Adipose tissue (tissue), 3 donors: ENCODE measurements at regions not wholly inside any gene's neighbourhood (a gene's known extent, or its start where the extent isn't known, plus 50 kb on each side); places are given as distances from the start of the nearest gene placed in this dataset.

ENCODE experiments used
- H3K27ac ChIP-seq: one replicate; pipeline ENCODE4 v1.5.1; 2013; ENCODE audit warnings: low read depth, low read length
- WGBS, 3 donors: extraction: QIAGEN DNeasy Blood & Tissue Kit; methylation state at CpG; one replicate each; pipeline ENCODE4 v1.1.7; 2013; 5-methylcytosine and 5-hydroxymethylcytosine counted together
- donor health status: healthy with polysubstance abuse.
- donor health status: Bipolar disorder and iron deficiency.
- donor health status: healthy.

GRCh38 chr5:82364497-82364896, 86.3 kb upstream of the RPS23 start:
- H3K27ac ChIP-seq: no peak overlapping the region
- WGBS, 3 donors: 54 to 75% (median 56%) methylated on average over 5 of the region's 5 CpGs

- WGBS, 3 donors: 52 to 85% (median 80%) methylated on average over 4 of the region's 4 CpGs
Measured at GRCh38 chr5:82363524-82363923, 85.4 kb upstream of the RPS23 start.

GRCh38 chr5:82362636-82363035, 84.5 kb upstream of the RPS23 start:
- 49 to 73% (median 56%) methylated on average over 6 of the region's 6 CpGs for WGBS, 3 donors

More at GRCh38 chr5:82363524-82363923, 85.4 kb upstream of the RPS23 start:
- H3K27ac ChIP-seq: no peak overlapping the region

GRCh38 chr5:82360022-82360421, 81.9 kb upstream of the RPS23 start:
- no peak overlapping the region for H3K27ac ChIP-seq
- 73 to 95% (median 93%) methylated on average over 3 of the region's 3 CpGs for WGBS, 3 donors

More at GRCh38 chr5:82362636-82363035, 84.5 kb upstream of the RPS23 start:
- H3K27ac ChIP-seq: no peak overlapping the region

GRCh38 chr5:82359272-82359671, 81.1 kb upstream of the RPS23 start:
- no peak overlapping the region for H3K27ac ChIP-seq
- 47 to 62% (median 62%) methylated on average over 3 of the region's 3 CpGs for WGBS, 3 donors

- no peak overlapping the region for H3K27ac ChIP-seq
- WGBS, 3 donors: 64 to 91% (median 68%) methylated on average over 2 of the region's 2 CpGs
Measured at GRCh38 chr5:82358457-82358856, 80.3 kb upstream of the RPS23 start.

- no peak overlapping the region for H3K27ac ChIP-seq
- 12 to 39% (median 15%) methylated on average over 14 of the region's 14 CpGs for WGBS, 3 donors
Measured at GRCh38 chr5:82356808-82357671, 78.9 kb upstream of the RPS23 start.

- WGBS, 3 donors: 61 to 79% (median 62%) methylated on average over 4 of the region's 4 CpGs
Measured at GRCh38 chr5:82356021-82356420, 77.9 kb upstream of the RPS23 start.

GRCh38 chr5:82355496-82355895, 77.3 kb upstream of the RPS23 start:
- H3K27ac ChIP-seq: no peak overlapping the region
- WGBS, 3 donors: 63 to 67% (median 65%) methylated on average over 2 of the region's 2 CpGs

More at GRCh38 chr5:82356021-82356420, 77.9 kb upstream of the RPS23 start:
- no peak overlapping the region for H3K27ac ChIP-seq

- H3K27ac ChIP-seq: no peak overlapping the region
Measured at GRCh38 chr5:82355053-82355452, 76.9 kb upstream of the RPS23 start.

GRCh38 chr5:82354543-82354942, 76.4 kb upstream of the RPS23 start:
- 71 to 90% (median 75%) methylated on average over 2 of the region's 2 CpGs for WGBS, 3 donors
- H3K27ac ChIP-seq: no peak overlapping the region

More at GRCh38 chr5:82355053-82355452, 76.9 kb upstream of the RPS23 start:
- WGBS, 3 donors: 80 to 89% (median 81%) methylated on average over 3 of the region's 3 CpGs

GRCh38 chr5:82353522-82353921, 75.4 kb upstream of the RPS23 start:
- 94 to 99% (median 97%) methylated on average over 3 of the region's 3 CpGs for WGBS, 3 donors
- no peak overlapping the region for H3K27ac ChIP-seq

GRCh38 chr5:82352146-82352791, 74.1 kb upstream of the RPS23 start:
- WGBS, 3 donors: 58 to 63% (median 59%) methylated on average over 7 of the region's 7 CpGs
- H3K27ac ChIP-seq: no peak overlapping the region

- 0 to 4% (median 2%) methylated on average over 2 of the region's 2 CpGs for WGBS, 3 donors
- no peak overlapping the region for H3K27ac ChIP-seq
Measured at GRCh38 chr5:82351754-82352145, 73.6 kb upstream of the RPS23 start.

GRCh38 chr5:82351297-82351696, 73.1 kb upstream of the RPS23 start:
- H3K27ac ChIP-seq: no peak overlapping the region
- WGBS, 3 donors: 71 to 89% (median 82%) methylated on average over 1 of the region's 1 CpG

GRCh38 chr5:82349652-82350051, 71.5 kb upstream of the RPS23 start:
- no peak overlapping the region for H3K27ac ChIP-seq
- WGBS, 3 donors: 81 to 91% (median 85%) methylated on average over 4 of the region's 4 CpGs

GRCh38 chr5:82348784-82349425, 70.8 kb upstream of the RPS23 start:
- WGBS, 3 donors: 77 to 79% (median 78%) methylated on average over 4 of the region's 4 CpGs
- H3K27ac ChIP-seq: no peak overlapping the region

GRCh38 chr5:82347201-82347865, 69.2 kb upstream of the RPS23 start:
- WGBS, 3 donors: 59 to 70% (median 61%) methylated on average over 12 of the region's 12 CpGs
- H3K27ac ChIP-seq: no peak overlapping the region
